AG09309 (cell line): ENCODE measurements at regions not wholly inside any gene's neighbourhood (a gene's known extent, or its start where the extent isn't known, plus 50 kb on each side); places are given as distances from the start of the nearest gene placed in this dataset.
"Not testable (repeated sequence)": the region's sequence is repeated elsewhere in the genome, so short reads cannot be mapped to it uniquely, and the experiment has no call there.

Experiments
- DNase-seq: peaks from one replicate; pipeline ENCODE4 v3.0.0-alpha.2; 2010; ENCODE audit warnings: low read depth
- H3K4me3 ChIP-seq: 2 replicates; pipeline ENCODE4 v1.5.1; 2011; ENCODE audit warnings: mild to moderate bottlenecking, low read depth, low read length, moderate library complexity; ENCODE audit not compliant: control insufficient read depth
- TF ChIP-seq, protein P1 (sequence below): IDR thresholded peaks from 2 replicates; pipeline ENCODE4 v1.5.1; 2011; ENCODE audit warnings: mild to moderate bottlenecking, low read depth, low read length, inconsistent platforms; ENCODE audit not compliant: insufficient read depth, control insufficient read depth; ENCODE audit errors: missing control alignments

- TF ChIP-seq, protein P1, sequence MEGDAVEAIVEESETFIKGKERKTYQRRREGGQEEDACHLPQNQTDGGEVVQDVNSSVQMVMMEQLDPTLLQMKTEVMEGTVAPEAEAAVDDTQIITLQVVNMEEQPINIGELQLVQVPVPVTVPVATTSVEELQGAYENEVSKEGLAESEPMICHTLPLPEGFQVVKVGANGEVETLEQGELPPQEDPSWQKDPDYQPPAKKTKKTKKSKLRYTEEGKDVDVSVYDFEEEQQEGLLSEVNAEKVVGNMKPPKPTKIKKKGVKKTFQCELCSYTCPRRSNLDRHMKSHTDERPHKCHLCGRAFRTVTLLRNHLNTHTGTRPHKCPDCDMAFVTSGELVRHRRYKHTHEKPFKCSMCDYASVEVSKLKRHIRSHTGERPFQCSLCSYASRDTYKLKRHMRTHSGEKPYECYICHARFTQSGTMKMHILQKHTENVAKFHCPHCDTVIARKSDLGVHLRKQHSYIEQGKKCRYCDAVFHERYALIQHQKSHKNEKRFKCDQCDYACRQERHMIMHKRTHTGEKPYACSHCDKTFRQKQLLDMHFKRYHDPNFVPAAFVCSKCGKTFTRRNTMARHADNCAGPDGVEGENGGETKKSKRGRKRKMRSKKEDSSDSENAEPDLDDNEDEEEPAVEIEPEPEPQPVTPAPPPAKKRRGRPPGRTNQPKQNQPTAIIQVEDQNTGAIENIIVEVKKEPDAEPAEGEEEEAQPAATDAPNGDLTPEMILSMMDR: no peak
- DNase-seq: no peak
- H3K4me3 ChIP-seq: no peak overlapping the region
Measured at GRCh38 chr4:75172551-75172950, 239.6 kb downstream of the PARM1 start.

DNA sequence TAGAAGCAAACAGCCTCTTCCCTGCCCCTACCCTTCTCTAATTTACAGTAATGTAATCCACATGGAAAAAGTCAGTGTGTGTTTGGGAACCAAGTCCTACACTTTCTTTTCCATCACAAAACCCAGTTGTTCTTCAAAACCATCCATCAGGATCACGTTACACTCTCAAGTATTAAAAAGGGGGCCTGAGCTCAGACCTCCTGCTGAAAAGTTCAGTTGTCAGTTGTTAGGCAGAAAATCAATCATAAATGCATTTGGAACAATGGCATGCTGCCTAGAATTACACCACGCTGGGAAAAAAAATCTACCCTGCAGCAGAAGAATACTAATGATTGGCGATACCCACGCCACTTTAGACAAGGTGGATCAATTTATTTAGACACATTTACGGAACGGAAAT, 236.5 kb downstream of the PARM1 start:
- no peak for DNase-seq
- TF ChIP-seq, protein P1: no peak
- no peak overlapping the region for H3K4me3 ChIP-seq

- no peak overlapping the region for H3K4me3 ChIP-seq
- DNase-seq: no peak
- TF ChIP-seq, protein P1: no peak
Measured at GRCh38 chr4:75169020-75169419, 236.1 kb downstream of the PARM1 start.

- no peak overlapping the region for H3K4me3 ChIP-seq
- TF ChIP-seq, protein P1: no peak
- DNase-seq: no peak
Measured at GRCh38 chr4:75168548-75168947, 235.6 kb downstream of the PARM1 start.

- not testable (repeated sequence) for DNase-seq
Measured at GRCh38 chr4:75165100-75165499, 232.2 kb downstream of the PARM1 start.

DNA sequence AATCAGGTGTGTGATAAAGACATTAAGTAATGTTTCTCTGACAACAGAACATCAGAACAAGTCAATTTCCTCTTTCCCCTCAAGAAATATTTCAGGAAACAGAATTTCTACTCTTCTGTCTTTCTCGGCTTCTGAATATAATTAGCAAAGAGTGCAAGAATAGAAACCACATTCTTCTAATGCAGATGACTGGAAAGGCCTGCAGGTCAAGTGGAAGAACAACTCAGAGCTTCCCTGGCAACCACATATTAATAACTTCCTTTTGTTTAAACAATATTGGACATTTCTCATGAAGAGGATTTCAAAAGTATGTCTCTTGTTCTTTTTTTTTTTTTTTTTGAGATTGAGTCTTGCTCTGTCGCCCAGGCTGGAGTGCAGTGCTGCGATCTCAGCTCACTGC, 225.5 kb downstream of the PARM1 start:
- DNase-seq: no peak
- TF ChIP-seq, protein P1: no peak
- no peak overlapping the region for H3K4me3 ChIP-seq

More at GRCh38 chr4:75165100-75165499, 232.2 kb downstream of the PARM1 start:
- not testable (repeated sequence) for H3K4me3 ChIP-seq

GRCh38 chr4:75154994-75155393, 222.1 kb downstream of the PARM1 start:
- TF ChIP-seq, protein P1: no peak
- DNase-seq: no peak
- H3K4me3 ChIP-seq: no peak overlapping the region
